Stimulated activated naive CD4-positive, alpha-beta T cell (primary cell): ENCODE measurements at regions not wholly inside any gene's neighbourhood (a gene's known extent, or its start where the extent isn't known, plus 50 kb on each side); places are given as distances from the start of the nearest gene placed in this dataset.

Source experiments
- DNase-seq, 6 experiments: peaks; one replicate each; lab custom pipeline; 2025; lab: John Stamatoyannopoulos, UW

- DNase-seq = no peak
Observed at GRCh38 chr6:11926594-11927407, 85.3 kb upstream of the HIVEP1 start.

- no peak for DNase-seq
Observed at GRCh38 chr6:11925805-11926204, 86.3 kb upstream of the HIVEP1 start.

GRCh38 chr6:11923621-11924020 lies 88.5 kb upstream of the HIVEP1 start:
- no peak for DNase-seq

GRCh38 chr6:11922901-11923300 lies 89.2 kb upstream of the HIVEP1 start:
- DNase-seq = no peak

GRCh38 chr6:11921751-11922150 lies 90.4 kb upstream of the HIVEP1 start:
- DNase-seq = no peak

- no peak for DNase-seq
Observed at GRCh38 chr6:11921017-11921438, 91.1 kb upstream of the HIVEP1 start.

GRCh38 chr6:11920566-11920965 lies 91.5 kb upstream of the HIVEP1 start:
- DNase-seq = no peak

- no peak for DNase-seq
Observed at GRCh38 chr6:11919771-11920440, 92.2 kb upstream of the HIVEP1 start.

- DNase-seq = no peak
Observed at GRCh38 chr6:11918739-11919605, 93.1 kb upstream of the HIVEP1 start.

GRCh38 chr6:11917951-11918738 lies 94.0 kb upstream of the HIVEP1 start:
- DNase-seq = no peak

- no peak for DNase-seq
Observed at GRCh38 chr6:11912420-11912819, 99.7 kb upstream of the HIVEP1 start.

- no peak for DNase-seq
Observed at GRCh38 chr6:11911538-11911937, 100.6 kb upstream of the HIVEP1 start.

GRCh38 chr6:11909696-11910132 lies 102.4 kb upstream of the HIVEP1 start:
- no peak for DNase-seq

GRCh38 chr6:11908436-11909105 lies 103.5 kb upstream of the HIVEP1 start:
- no peak for DNase-seq

GRCh38 chr6:11903645-11904044 lies 108.5 kb upstream of the HIVEP1 start:
- no peak for DNase-seq

GRCh38 chr6:11902527-11902926 lies 109.6 kb upstream of the HIVEP1 start:
- DNase-seq = no peak

- peak in 3 of 6 experiments; percentile 38 to 58 (median 48) for DNase-seq
Observed at GRCh38 chr6:11900662-11901598, 111.2 kb upstream of the HIVEP1 start.

- DNase-seq = no peak
Observed at GRCh38 chr6:11899645-11900044, 112.5 kb upstream of the HIVEP1 start.

- DNase-seq = no peak
Observed at GRCh38 chr6:11894212-11894611, 115.6 kb upstream of the ADTRP start.

- no peak for DNase-seq
Observed at GRCh38 chr6:11891547-11891946, 112.9 kb upstream of the ADTRP start.
